ENCODE measurements at regions not wholly inside any gene's neighbourhood (a gene's known extent, or its start where the extent isn't known, plus 50 kb on each side); places are given as distances from the start of the nearest gene placed in this dataset.

DNA sequence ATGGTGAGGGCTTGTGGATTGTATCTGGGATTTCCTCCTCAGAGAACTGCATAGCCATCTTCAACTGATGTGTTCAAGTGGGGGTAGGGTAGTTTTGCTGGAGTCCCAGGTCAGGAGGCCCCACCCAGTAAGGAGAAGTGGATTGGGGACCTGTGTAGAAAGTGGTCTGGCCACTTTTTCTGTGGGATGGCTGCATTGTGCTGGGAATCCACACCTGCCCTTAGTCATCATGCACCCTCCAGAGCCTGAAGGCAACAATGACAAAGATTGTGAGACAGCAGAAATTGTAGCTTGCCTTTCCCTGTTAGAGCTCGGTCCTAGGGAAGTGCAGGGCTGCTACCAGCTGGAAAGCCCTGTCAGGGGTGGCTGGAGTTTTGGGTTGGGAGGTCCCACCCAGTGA, 255.4 kb downstream of the NDFIP2 start:
- FAIRE-seq (no peak), DNase-seq (ENCODE audit: low spot score) (no peak)

DNA sequence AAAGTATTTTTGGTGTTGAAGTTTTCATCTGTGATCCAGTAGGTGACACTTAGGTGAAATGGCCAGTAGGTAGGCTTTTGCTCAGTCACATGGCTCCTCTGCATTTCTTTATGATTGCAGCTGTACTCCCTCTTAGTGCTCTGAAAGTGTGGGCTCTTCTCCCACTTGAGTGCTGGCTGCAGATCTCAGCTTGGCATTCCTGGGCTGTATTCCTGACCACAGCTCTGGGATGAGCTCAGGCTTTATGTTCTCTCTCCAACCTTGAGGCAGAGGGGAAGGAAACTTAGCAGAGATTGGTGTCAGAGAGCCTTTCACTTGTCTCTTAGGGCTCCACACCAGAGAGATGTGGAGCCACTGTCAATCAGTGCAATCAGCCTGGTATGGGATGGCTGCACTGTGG, 254.3 kb downstream of the NDFIP2 start:
- FAIRE-seq, result no peak
- DNase-seq (ENCODE audit: low spot score), result no peak

DNA sequence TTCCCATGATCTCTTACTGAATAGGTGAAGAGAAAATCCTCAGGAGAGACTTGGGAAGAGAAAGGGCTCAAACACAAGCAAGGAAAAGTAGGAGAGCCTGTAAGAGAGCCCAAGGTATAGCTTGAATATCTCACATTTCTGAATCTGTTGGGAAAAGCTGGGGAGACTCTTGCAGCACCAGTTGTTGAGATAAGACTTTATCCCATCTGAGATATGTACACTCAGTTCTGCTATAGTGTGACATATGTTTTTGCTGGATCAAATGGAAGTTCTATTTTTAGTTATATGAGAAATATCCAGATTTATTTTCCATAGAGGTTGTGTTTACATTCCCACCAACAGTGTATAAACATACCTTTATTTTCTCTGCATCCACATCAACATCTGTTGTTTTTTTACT, 246.1 kb downstream of the NDFIP2 start:
- no peak for FAIRE-seq
- DNase-seq (ENCODE audit: low spot score), result no peak

DNA sequence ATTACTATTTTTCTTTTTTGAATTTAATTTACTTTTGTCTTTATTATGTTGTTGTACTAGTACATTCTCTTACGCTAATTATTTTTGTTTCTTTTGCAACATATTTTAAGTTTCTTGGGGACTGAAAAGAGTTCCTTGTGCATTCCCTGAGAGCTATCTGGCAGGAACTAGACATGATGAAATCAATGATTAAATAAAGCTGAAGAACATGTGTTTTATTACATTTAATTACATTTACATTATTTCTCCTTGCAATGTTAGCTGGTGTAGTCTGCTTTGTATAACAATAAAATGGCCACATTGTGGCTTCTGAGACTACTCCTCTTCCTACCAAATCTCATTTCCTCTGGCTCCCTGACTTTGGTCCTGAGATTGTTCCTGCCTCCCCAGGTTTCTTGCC, 244.9 kb downstream of the NDFIP2 start:
- DNase-seq (ENCODE audit: low spot score) (no peak), FAIRE-seq (no peak)

DNA sequence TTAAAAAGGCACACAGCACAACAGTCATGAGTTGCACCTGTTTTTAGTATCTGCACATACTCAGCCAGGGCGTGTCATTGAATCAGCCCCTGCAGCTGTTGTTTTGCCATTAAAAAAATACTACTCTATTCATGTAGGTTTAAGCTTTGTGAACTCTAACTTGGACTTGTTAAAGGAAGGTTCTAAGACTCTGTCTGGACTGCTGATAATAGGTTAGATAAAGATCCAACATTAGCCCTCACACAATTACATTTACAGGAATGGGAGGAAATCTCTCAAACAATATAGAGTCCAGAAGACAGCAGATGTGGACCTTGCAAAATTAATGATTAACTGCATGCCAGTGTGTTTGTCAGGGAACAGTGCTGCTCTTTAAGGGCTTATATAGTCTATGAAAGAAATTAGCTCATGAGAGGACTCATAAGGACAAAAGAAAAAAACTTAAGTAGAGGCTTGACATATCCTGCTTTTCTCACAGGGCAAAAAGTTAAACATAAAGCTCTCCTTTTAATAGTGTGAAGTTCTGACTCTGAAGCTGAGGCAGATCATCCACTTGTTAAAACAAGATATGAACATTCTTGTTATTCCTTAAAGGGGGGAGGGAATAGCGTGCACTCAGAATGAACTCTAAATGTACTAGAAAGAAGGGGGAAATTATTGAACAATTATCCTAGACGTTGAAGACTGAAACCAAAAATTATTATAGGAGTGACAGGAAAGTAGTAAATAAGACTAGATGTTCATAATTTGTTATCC, 243.6 kb downstream of the NDFIP2 start:
- FAIRE-seq, result no peak
- DNase-seq (ENCODE audit: low spot score), result no peak

DNA sequence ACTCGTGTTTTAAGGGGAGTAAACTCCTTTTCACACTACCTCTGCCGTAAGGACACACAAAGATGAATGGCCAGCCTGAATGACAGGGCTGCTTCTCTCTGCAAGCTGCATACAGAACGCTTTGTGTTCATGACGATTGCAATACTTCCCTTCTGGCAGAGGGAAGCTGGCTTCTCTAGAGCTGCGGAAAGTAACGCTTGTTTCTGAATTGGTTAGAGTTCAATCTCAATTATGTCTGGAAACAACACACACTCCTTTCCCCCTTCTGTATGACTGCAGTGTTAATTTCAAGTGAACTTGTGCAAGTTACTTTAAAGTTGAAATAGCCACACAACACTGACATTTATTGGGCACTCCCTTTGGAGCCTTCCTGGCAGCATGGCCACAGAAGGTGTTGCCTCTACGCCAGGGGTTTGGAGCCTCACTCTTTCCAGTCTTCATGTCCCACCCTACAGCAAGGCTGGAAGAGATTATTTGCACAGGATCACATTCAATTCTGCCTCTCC, 242.6 kb downstream of the NDFIP2 start:
- DNase-seq (ENCODE audit: low spot score) (no peak), FAIRE-seq (no peak)

DNA sequence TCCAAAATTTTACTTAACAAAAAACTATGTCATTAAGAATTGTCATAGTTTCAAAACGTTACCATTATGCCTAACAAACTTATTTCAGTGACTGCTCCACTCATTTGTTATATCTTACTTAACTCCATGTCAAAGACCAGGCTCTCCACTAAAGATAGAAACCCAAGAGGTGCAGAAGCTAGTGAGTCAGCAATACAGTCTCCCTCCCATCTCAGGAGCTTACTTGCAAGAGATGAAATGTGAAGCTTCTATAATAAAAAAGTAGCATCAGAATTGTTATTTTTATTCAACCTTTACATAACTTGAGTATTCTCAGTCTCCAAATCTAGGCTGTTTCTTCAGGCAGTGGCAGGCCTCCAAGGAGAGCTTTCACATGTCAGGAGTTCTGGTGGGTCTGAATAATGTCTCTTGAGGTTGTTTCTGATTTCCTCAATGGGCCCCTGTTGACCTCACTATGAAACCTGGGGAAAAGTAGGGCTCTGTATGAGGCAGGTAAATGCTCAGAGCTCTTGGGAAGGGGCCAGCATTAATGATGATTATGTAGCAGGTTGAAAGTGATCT, 242.0 kb downstream of the NDFIP2 start:
- no peak for FAIRE-seq
- no peak for DNase-seq (ENCODE audit: low spot score)

DNA sequence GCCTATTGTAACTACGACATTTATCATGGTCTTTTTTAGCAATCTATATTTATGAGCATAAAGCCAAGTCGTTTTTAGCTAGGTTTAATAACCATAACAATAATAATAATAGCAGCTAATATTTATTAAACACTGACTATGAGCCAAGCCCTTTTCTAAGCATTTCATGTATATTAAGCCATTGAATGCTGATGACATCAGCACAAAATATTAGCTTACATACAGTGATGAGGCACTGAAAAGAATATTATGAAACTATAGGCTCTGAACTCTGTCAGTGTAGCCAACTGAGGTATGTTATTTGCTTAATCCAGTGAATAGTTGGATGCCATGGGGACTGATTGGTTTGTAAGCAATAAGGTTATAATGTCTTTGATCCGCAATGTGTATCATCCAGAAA, 235.2 kb downstream of the NDFIP2 start:
- no peak for DNase-seq (ENCODE audit: low spot score)
- FAIRE-seq, result no peak

DNA sequence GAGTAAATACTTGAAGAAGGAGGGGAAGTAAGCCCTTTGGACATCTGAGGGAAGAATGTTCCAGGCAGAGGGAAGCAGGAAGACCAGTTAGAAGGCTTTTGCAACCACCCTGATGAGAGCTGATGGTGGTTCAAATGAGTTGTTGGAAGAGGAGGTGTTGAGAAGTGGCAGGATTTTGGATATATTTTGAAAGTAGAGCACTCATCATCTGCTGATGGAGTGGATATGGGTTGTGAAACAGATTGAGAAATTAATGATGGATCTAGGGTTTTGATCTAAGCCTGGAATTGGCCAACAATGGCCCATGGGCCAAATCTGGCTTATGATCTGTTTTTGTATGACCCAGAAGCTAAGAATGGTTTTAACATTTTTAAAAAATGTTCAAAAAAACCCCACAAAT, 230.7 kb downstream of the NDFIP2 start:
- DNase-seq (ENCODE audit: low spot score), result no peak
- no peak for FAIRE-seq

DNA sequence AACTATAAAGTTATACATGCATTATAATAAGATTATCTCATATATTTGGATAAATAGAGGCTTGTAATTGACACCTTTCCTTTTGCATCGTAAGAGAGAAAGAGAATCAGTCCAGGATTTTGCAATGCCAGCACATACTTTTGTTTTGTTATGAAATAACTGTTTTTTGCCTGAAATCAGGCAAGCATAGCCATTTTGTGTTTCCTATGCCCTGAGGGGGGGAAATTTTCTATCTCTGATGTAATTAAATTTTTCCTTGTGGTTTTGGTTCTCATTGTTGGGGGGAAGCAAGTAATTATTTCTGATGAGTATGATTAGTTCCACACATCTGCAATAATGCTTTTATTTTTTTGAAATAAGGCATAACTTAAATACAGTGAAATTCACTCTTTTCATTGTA, 229.4 kb downstream of the NDFIP2 start:
- FAIRE-seq (no peak), DNase-seq (ENCODE audit: low spot score) (no peak)

DNA sequence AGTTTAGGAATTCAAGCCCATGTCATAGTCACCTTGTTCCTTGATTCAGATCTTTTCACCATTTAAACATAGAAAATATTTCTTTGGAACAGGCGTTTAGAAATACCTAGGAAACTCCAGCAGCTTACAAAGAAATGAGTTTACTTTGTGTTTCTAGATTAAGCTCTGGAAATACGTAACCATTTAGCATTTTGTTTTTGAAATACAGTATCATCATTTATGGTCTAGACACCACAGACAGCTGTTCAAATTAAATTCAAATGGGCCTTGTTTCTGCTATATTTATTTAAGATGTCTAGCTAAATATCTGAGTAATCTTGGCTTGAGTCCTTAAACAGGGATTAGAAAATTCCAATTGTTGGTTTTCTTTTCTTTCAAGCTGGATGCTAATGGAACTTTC, 228.5 kb downstream of the NDFIP2 start:
- DNase-seq (ENCODE audit: low spot score), result no peak
- no peak for FAIRE-seq

DNA sequence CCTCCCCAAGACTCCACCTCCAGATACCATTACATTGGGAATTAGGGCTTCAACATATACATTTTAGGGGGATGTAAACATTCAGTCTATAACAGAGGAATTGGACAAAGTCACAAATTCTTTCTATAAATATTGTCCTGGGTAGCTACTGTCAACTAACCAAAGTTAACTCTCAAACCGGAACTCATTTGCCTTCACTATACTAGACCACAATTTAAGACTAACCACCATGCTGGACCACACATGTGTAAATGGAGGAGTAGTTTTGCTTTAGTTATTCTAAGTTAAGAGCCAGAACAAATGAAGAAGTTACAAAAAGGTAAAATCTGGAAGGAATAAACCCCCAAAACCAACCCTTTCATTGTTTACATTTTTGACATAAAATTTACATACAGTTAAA, 222.8 kb downstream of the NDFIP2 start:
- no peak for DNase-seq (ENCODE audit: low spot score)
- FAIRE-seq, result no peak

DNA sequence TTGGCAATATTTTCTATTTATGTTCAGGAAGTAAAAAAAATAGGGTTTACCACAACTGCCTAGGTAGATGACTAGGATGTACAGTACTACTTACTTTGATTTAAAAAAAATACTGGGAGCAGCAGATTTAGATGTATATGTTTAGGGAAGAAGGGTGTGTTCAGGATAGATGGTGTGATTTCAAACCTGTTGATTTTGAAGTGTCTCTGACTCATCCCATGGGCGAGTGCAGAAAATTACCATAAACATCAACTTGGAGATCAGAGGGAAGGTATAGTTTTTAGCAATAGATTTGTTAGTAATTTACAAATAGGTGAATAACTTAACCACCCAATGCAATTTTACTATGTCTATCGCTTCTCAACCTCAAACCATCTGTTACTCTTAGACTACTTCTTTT, 214.8 kb downstream of the NDFIP2 start:
- FAIRE-seq (no peak), DNase-seq (ENCODE audit: low spot score) (no peak)

DNA sequence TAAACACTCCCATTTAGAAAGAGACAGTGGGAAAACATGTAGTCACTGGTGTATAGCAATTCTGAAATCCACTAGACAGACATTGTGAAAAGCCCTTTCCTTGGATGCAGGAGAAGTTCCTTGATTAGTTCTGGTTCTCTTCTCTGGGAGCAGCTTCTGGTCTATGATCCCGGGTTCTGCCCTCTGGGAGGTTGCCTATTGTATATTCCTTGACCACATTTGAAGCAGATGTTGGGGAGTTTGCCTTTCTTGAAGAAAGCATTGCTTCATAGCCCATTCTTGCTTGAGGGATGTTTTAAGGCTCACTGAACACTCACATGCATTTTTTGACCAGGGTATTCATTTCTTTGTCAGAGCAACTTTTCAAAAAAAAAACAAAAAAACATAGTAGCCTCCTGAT, 211.9 kb downstream of the NDFIP2 start:
- FAIRE-seq, result no peak

DNA sequence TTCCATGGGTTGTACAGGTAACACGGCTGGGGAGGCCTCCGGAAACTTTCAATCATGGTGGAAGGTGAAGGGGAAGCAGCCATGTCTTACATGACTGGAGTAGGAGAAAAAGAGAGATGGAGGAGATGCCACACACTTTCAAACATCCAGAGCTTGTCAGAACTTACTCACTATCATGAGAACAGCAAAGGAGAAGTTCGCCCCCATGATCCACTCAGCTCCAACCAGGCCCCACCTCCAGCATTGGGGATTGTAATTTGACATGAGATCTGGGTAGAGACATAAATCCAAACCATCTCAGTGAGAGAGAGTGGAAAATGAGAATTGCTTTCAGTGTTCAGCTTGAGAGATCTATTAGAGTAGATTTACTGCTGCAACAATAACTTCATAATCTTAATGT, 210.9 kb downstream of the NDFIP2 start:
- DNase-seq (ENCODE audit: low spot score) (no peak), FAIRE-seq (no peak)

More for the DNA sequence above, 211.9 kb downstream of the NDFIP2 start:
- no peak for DNase-seq (ENCODE audit: low spot score)

DNA sequence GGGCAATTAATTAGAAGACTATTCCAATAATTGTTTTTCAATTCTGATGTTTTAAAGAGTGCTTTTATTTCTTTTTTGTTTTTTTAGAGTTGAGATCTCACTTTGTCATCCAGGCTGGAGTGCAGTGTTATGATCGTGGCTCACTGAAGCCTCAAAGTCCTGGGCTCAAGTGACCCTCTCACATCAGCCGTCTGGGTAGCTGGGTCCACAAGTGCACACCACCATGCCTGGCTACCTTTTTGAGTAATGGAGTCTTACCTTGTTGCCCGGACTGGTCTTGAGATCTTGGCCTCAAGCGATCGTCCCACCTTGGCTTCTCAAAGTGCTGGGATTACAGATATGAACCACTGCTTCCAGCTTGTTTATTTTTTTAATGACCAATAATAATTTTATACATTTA, 207.8 kb downstream of the NDFIP2 start:
- FAIRE-seq, result no peak

DNA sequence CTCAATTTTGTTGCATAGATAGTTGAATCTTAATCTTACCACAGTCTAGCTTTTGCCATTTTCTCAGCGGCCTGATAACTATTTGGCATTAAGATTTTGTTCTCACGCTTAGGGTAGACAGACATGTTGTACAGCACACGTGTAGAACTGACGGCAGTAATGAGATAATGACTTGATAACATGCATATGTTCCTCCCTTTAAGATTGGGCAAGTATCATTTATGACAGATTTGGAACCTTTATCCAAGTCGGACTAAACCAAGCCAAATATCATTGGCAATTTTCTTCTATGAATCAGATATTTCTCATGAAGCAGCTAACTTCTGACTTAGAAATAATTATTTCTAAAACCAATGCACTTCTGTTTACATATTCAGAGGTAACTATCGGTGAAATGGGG, 205.5 kb downstream of the NDFIP2 start:
- DNase-seq (ENCODE audit: low spot score) (no peak), FAIRE-seq (no peak)

More for the DNA sequence above, 207.8 kb downstream of the NDFIP2 start:
- DNase-seq (ENCODE audit: low spot score), result no peak

DNA sequence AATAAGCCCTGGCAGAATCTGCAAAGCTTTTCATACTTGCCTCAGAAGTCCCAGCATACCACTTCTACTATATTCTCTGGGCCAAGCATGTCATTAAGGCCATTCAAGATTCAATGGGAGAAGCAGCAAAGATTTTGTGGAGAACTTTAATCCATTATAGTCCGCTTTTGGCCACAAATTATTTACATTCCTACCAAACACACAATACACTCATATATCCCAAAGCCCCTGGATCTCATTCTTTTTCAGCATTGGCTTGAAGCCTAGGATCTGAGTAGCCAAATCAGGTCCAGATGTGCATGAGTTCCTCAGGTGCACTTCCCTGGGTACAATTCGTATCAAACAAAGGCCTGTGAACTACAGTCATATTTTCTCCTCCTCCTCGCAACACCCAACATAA, 203.4 kb downstream of the NDFIP2 start:
- DNase-seq (ENCODE audit: low spot score), result no peak
- FAIRE-seq, result no peak

DNA sequence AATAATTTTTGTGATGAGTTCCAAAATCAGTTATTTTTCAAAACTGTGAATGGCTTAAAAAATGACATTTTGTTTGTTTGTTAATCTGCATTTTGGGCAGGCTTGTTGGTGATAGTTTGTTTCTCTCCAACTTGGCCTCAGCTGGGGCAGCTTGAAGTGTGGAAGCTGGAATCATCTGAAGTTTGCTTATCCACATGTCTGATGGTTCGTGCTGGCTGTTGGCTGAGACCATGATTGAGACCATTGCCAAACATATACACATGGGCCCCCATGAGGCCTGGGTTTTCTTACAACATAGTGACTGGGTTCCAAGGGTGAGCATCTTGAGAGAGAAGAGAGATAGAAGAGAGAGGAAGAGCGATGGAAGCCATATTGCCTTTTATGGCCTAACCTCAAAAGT, 201.2 kb downstream of the NDFIP2 start:
- DNase-seq (ENCODE audit: low spot score) (no peak), FAIRE-seq (no peak)

DNA sequence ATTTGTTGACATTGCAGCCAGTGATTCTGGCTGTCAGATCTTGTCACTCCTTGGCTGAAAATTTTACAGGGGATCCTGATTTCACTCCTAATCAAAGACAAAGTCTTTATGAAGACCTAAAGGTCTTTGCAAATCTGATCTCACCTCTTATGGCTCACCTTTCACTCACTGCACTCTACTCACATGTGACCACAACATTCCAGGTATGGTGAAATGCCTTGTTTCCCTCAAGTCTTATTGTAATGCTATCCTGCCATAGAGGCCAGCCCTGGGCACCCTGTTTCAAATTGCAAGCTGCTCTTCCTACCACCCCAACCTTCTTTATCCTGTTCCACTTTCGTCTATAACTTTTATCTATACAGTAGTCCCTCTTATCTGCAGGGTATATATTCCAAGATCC, 200.1 kb downstream of the NDFIP2 start:
- no peak for DNase-seq (ENCODE audit: low spot score)
- FAIRE-seq, result no peak

DNA sequence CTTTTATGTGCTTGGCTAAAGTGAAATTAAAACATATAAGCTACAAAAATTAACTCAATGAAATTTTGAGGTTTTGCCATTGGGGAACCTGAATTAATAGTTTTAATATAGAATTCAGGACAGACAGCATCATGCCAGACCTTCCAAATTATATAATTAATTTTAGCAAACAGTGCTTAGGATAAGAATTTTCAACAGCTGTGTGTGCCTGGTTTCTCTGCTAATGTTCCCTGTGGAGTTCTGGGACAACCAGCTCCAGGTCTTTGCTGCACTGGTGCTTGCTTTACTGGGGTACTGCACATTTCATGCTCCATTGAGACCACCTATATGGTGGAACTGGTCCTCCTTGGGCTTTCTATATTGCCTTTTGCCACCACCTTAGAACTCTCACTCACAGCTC, 199.5 kb downstream of the NDFIP2 start:
- FAIRE-seq (no peak), DNase-seq (ENCODE audit: low spot score) (no peak)

DNA sequence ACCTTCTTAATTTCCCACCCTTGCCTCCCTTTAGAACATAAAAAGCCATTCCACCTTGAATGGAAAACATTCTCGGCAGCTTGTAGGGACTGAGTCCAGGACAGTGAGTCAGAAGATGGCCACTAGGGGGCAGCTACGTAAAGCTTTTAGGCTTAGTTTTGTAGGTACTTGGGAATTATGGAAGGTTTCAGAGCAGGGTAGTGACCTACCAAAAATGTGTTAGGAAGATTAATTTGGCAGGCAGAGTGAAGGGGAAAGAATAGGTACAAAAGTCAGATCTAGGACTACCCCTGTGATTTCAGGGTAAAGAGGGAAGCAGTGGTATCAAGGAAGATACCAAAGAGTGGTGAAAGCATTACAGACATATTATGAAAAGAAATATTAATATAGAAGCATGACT, 198.4 kb downstream of the NDFIP2 start:
- FAIRE-seq (no peak), DNase-seq (ENCODE audit: low spot score) (peak; percentile 24)

DNA sequence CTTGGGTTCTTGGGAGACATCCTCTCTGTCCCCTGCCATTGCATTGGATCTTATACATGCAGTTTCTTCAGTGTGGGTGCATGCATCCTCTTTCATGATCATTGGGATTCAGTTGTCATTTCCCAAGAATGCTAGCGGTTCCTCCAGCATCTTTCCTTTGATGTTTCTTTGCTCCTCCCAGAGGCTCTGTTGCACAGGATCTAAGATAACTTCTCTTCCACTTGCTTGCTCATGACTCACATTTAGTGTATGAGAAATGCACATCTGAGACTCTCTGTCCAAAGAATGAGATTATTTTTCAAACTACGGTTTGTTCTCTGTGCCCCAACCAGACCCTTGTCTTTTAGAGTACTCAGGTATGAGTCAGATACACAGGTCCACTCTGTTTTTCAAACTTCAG, 197.1 kb downstream of the NDFIP2 start:
- no peak for FAIRE-seq
- no peak for DNase-seq (ENCODE audit: low spot score)

All from urothelium cell line (cell line).